Smooth muscle cell (in vitro differentiated cells): ENCODE measurements at regions not wholly inside any gene's neighbourhood (a gene's known extent, or its start where the extent isn't known, plus 50 kb on each side); places are given as distances from the start of the nearest gene placed in this dataset.

Source experiments
- DNase-seq: peaks from one replicate; lab custom pipeline; 2025; ENCODE audit not compliant: unreplicated experiment; lab: John Stamatoyannopoulos, UW
- H2AFZ ChIP-seq: fragments of 200-600 bp; sonication (generic); 2 replicates; pipeline ENCODE4 v1.6.0; 2016; ENCODE audit warnings: antibody characterized with exemption, low read depth, mild to moderate bottlenecking
- H3F3A ChIP-seq: fragments of 200-600 bp; sonication (generic); 2 replicates; pipeline ENCODE4 v1.6.0; 2017; ENCODE audit warnings: antibody characterized with exemption, low read depth
- H3K27ac ChIP-seq: fragments of 200-600 bp; sonication (generic); 2 replicates; pipeline ENCODE4 v1.5.1; 2016; ENCODE audit warnings: low read depth, mild to moderate bottlenecking
- H3K27me3 ChIP-seq: fragments of 200-600 bp; sonication (generic); 2 replicates; pipeline ENCODE4 v1.6.1; 2016; ENCODE audit warnings: low read depth, mild to moderate bottlenecking
- H3K36me3 ChIP-seq: fragments of 200-600 bp; sonication (generic); 2 replicates; pipeline ENCODE4 v1.5.1; 2016; ENCODE audit warnings: low read depth
- H3K4me1 ChIP-seq: fragments of 200-600 bp; sonication (generic); 2 replicates; pipeline ENCODE4 v1.5.1; 2016; ENCODE audit warnings: low read depth
- H3K4me2 ChIP-seq: fragments of 200-600 bp; sonication (generic); 2 replicates; pipeline ENCODE4 v1.6.0; 2016; ENCODE audit warnings: mild to moderate bottlenecking
- H3K4me3 ChIP-seq: fragments of 200-600 bp; sonication (generic); 2 replicates; pipeline ENCODE4 v1.5.1; 2016; ENCODE audit warnings: mild to moderate bottlenecking
- H3K79me2 ChIP-seq: fragments of 200-600 bp; sonication (generic); 2 replicates; pipeline ENCODE4 v1.6.0; 2016; ENCODE audit warnings: low read depth, mild to moderate bottlenecking
- H3K9ac ChIP-seq: fragments of 200-600 bp; sonication (generic); 2 replicates; pipeline ENCODE4 v1.6.0; 2016; ENCODE audit warnings: low read depth
- H3K9me3 ChIP-seq: fragments of 200-600 bp; sonication (generic); replicated peaks from 2 replicates; pipeline ENCODE4 v1.5.1; 2016; ENCODE audit warnings: low read depth
- H4K20me1 ChIP-seq: fragments of 200-600 bp; sonication (generic); 2 replicates; pipeline ENCODE4 v1.6.0; 2016; ENCODE audit warnings: low read depth
- WGBS: methylation state at CpG from one replicate; pipeline ENCODE4 v1.1.7; 2016; ENCODE audit warnings: low lambda C conversion rate; 5-methylcytosine and 5-hydroxymethylcytosine counted together
- TF ChIP-seq, protein P1 (sequence below): fragments of 200-600 bp; sonication (generic); IDR thresholded peaks from 2 replicates; pipeline ENCODE4 v1.5.1; 2017; ENCODE audit warnings: borderline replicate concordance, mild to moderate bottlenecking, antibody characterized with exemption; ENCODE audit not compliant: insufficient read depth, poor library complexity, severe bottlenecking

DNA sequence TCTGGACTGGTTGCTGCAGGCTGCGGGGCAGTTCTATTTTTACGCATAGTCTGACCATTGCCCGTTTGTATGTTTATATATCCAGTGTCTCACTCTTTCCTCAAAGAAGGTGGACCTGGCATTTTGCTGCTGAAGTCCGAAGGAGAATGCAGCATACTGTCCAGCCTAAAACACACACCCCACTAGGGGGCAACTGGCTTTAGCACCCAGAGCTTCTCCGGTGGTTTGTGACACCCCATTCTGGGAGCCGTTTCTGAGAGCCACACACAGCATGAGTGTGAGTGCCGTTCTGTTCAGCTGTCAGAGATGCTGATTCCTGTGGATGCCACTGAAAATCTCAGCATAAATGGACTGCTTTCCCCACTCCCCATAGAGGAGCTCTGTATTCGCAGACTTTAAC, 290.5 kb upstream of the TAS2R1 start:
- 82% methylated on average over 8 of the region's 8 CpGs for WGBS
- Histone ChIP-seq H3K4me3 (no peak overlapping the region), H3K4me2 (no peak overlapping the region), H4K20me1 (no peaks in the 10 kb centered on the region), H3K9ac (no peak overlapping the region), H2AFZ (no peak overlapping the region), H3K79me2 (no peaks in the 10 kb centered on the region), H3K9me3 (no peaks in the 10 kb centered on the region), H3K4me1 (no peaks in the 10 kb centered on the region), H3F3A (no peaks in the 10 kb centered on the region), H3K36me3 (no peaks in the 10 kb centered on the region), H3K27me3 (no peaks in the 10 kb centered on the region), H3K27ac (no peak overlapping the region)
- TF ChIP-seq, protein P1, sequence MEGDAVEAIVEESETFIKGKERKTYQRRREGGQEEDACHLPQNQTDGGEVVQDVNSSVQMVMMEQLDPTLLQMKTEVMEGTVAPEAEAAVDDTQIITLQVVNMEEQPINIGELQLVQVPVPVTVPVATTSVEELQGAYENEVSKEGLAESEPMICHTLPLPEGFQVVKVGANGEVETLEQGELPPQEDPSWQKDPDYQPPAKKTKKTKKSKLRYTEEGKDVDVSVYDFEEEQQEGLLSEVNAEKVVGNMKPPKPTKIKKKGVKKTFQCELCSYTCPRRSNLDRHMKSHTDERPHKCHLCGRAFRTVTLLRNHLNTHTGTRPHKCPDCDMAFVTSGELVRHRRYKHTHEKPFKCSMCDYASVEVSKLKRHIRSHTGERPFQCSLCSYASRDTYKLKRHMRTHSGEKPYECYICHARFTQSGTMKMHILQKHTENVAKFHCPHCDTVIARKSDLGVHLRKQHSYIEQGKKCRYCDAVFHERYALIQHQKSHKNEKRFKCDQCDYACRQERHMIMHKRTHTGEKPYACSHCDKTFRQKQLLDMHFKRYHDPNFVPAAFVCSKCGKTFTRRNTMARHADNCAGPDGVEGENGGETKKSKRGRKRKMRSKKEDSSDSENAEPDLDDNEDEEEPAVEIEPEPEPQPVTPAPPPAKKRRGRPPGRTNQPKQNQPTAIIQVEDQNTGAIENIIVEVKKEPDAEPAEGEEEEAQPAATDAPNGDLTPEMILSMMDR: no peak
- DNase-seq: no peak

DNA sequence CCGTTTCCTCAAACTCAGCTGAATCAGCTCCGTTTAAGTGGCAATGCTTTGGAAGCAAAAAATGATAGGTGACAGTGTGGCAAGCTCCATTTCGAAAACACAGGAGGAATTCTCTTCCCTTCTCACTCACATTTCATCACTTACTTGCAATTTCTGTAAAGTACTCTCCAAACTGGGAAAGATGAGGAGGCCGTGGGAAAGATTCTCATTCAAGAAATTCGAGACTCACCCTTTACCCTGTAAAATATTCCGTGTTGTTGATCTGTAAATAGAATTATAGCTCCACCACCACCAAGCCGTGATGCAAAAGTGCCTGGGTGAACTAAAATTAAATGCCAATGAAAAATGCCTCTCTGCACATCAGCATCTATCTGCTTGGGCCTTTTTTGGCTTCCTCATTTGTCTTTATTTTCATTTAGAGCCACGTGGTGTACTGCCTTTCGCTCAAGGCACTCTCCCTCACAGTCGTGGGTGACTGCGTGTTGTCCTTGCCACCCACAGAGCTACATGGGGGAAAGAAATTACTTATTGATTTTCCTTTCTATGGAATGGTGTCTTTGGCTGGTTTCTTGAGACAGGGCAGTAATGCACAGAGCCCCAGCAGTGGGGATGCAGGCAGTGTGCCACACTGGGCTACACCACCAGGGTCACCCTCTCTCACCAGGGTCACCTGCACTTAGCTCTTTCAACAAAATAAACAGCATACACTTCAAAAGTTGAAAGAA, 289.3 kb upstream of the TAS2R1 start:
- H3K27ac ChIP-seq: no peak overlapping the region
- H3F3A ChIP-seq: no peaks in the 10 kb centered on the region
- H3K4me1 ChIP-seq: no peaks in the 10 kb centered on the region
- no peak overlapping the region for H3K4me3 ChIP-seq
- H2AFZ ChIP-seq: no peak overlapping the region
- no peak overlapping the region for H3K9ac ChIP-seq
- no peaks in the 10 kb centered on the region for H3K9me3 ChIP-seq
- no peak for DNase-seq
- TF ChIP-seq, protein P1: no peak
- no peak overlapping the region for H3K4me2 ChIP-seq
- no peaks in the 10 kb centered on the region for H3K79me2 ChIP-seq
- H3K27me3 ChIP-seq: no peaks in the 10 kb centered on the region
- H4K20me1 ChIP-seq: no peaks in the 10 kb centered on the region
- 92% methylated on average over 11 of the region's 11 CpGs for WGBS
- H3K36me3 ChIP-seq: no peaks in the 10 kb centered on the region

DNA sequence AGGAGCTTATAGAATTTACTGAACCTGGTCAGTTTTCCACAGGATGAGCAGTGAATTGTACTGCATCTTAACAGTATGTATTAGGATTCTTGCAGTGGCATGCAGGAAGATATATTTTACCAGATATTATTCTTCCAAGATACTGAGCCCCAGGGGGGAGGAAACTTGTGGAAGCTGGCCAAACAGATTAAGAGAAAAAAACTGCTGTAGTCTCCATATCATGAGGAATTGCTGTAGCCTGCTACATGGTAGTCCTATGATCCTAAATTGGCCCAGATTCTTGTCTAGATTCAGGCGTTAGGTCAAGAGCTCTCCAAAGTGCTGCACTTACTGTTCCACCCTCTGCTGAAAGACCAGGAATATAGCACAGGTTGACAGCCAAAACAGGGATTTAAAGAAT, 275.5 kb upstream of the TAS2R1 start:
- DNase-seq: no peak
- WGBS: 40% methylated on average over 1 of the region's 1 CpG
- H2AFZ ChIP-seq: no peak overlapping the region
- no peaks in the 10 kb centered on the region for H3K4me1 ChIP-seq
- no peak overlapping the region for H3K9ac ChIP-seq
- TF ChIP-seq, protein P1: no peak
- H3K4me2 ChIP-seq: no peak overlapping the region
- no peaks in the 10 kb centered on the region for H3K36me3 ChIP-seq
- no peaks in the 10 kb centered on the region for H3K9me3 ChIP-seq
- H3K27ac ChIP-seq: no peak overlapping the region
- H3F3A ChIP-seq: no peaks in the 10 kb centered on the region
- no peak overlapping the region for H3K4me3 ChIP-seq
- H3K79me2 ChIP-seq: no peaks in the 10 kb centered on the region
- no peaks in the 10 kb centered on the region for H3K27me3 ChIP-seq
- H4K20me1 ChIP-seq: no peaks in the 10 kb centered on the region

DNA sequence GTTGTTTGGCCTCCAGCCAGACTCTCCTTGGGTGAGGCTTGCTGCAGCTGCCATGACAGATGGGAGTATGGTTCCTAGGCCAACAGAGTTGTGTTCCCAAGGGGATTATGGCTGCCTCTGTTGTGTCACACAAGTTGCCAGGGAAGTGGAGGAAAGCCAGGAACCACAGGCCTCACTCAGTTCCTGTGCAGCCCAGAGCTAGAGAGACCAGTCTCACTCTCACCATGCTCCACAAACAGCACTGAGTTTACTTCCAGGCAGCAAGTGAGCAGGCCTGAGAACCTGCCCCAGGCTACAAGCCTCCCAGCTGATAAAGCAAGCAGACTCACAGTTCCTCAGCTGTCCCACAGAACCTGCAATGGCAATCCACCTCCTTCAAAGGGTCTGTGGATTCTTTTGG, 273.6 kb upstream of the TAS2R1 start:
- no peak overlapping the region for H3K4me3 ChIP-seq
- H3F3A ChIP-seq: no peaks in the 10 kb centered on the region
- no peaks in the 10 kb centered on the region for H3K4me1 ChIP-seq
- TF ChIP-seq, protein P1: no peak
- H3K27ac ChIP-seq: no peak overlapping the region
- no peak overlapping the region for H3K9ac ChIP-seq
- no peaks in the 10 kb centered on the region for H3K79me2 ChIP-seq
- H2AFZ ChIP-seq: no peak overlapping the region
- no peaks in the 10 kb centered on the region for H3K9me3 ChIP-seq
- H3K27me3 ChIP-seq: no peaks in the 10 kb centered on the region
- no peak overlapping the region for H3K4me2 ChIP-seq
- H3K36me3 ChIP-seq: no peaks in the 10 kb centered on the region
- no peaks in the 10 kb centered on the region for H4K20me1 ChIP-seq
- DNase-seq: no peak
